Cerebellar nuclear complex (tissue), 1 donor: ENCODE measurements at regions not wholly inside any gene's neighbourhood (a gene's known extent, or its start where the extent isn't known, plus 50 kb on each side); places are given as distances from the start of the nearest gene placed in this dataset.
"Not testable (repeated sequence)": the region's sequence is repeated elsewhere in the genome, so short reads cannot be mapped to it uniquely, and the experiment has no call there.

Experiments used
- DNase-seq, 2 experiments: peaks; one replicate each; lab custom pipeline; 2025; lab: John Stamatoyannopoulos, UW

DNA sequence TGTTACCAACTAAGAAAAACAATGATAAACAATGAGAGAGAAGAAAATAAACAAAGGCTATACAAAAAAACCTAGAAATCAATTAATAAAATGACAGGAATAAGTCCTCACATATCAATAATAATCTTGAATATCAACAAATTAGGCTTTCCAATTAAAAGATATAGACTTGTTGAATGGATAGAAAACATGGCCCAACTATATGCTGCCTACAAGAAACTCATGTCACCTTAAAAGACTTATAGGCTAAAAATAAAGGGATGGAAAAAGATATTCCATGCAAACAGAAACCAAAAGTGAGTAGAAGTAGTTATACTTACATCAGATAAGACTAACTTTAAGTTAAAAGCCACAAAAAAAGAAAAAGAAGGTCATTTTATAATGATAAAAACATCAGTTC is 183.9 kb downstream of the MYRFL start:
- DNase-seq: no peak

DNA sequence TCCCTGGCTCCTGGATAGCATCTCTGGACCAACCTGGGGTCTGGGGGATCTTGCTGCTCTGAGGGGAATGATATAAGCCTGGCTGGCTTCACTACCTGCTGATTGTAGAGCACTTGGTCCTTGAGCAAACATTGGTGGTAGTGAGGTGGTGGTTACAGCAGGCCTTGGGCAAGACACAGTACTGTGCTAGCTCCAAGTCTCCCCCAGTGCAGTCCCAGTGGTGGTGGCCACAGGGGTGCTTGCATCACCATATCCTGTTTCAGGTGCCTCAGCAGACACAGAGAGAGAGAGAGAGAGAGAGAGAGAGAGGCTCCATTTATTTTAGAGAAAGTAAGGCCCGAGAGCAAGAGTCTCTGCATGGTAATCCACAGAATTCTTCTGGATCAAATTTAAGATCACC is 186.3 kb downstream of the MYRFL start:
- DNase-seq: no peak

- not testable (repeated sequence) for DNase-seq
These were observed 188.0 kb downstream of the MYRFL start for GRCh38 chr12:70013016-70013415.

GRCh38 chr12:70028515-70028914 is 203.5 kb downstream of the MYRFL start:
- DNase-seq: no peak

- no peak for DNase-seq
These were observed 203.9 kb downstream of the MYRFL start for GRCh38 chr12:70028918-70029317.

GRCh38 chr12:70031046-70031445 is 206.0 kb downstream of the MYRFL start:
- no peak for DNase-seq

- DNase-seq: no peak
These were observed 207.0 kb downstream of the MYRFL start for GRCh38 chr12:70032076-70032475.

GRCh38 chr12:70033310-70033709 is 208.3 kb downstream of the MYRFL start:
- DNase-seq: no peak

GRCh38 chr12:70040141-70040540 is 203.1 kb upstream of the CNOT2 start:
- no peak for DNase-seq

DNA sequence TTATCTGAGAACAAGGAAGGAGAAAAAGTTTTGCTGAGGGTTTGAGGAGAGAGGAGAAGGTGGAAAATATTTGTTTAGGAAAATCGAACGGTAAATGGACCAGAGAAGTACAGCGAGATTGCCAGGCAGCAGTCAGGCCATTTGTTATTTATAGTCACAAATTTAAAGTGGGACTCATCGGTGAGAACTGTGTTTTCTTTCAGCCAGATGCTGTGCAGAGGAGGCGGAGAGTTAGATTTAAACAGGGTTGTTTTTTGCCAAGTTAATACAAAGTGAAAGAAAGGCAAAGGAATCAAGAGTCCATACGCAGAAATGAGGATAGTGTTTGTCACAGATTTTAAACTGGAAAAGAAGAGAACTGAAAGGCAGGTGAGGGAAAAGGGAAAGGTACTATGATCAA is 200.6 kb upstream of the CNOT2 start:
- DNase-seq: no peak

GRCh38 chr12:70043490-70044138 is 199.6 kb upstream of the CNOT2 start:
- DNase-seq: no peak

DNA sequence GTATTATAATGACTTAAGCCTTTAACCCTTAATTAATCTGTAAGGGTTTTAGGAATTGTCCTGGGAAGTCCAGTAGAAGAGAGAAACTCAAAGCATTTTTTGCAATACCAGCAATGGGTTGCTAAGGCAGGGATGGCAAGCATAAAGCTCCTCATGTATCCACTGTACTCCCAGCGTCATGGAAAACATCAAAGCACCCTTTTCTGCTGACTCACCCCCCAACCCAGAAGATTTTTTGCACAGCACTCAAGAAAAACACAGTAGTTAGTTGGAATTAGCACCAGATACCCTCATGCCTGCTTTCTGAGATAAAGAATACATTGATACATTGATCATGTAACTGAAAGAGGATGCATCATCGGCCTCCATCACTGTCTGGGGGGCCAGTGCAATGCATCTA is 199.1 kb upstream of the CNOT2 start:
- no peak for DNase-seq

GRCh38 chr12:70045036-70045435 is 198.2 kb upstream of the CNOT2 start:
- no peak for DNase-seq

- no peak for DNase-seq
These were observed 197.7 kb upstream of the CNOT2 start for GRCh38 chr12:70045514-70045913.

- DNase-seq: no peak
These were observed 194.5 kb upstream of the CNOT2 start for GRCh38 chr12:70048521-70049250.

GRCh38 chr12:70049596-70050360 is 193.5 kb upstream of the CNOT2 start:
- DNase-seq: no peak

DNA sequence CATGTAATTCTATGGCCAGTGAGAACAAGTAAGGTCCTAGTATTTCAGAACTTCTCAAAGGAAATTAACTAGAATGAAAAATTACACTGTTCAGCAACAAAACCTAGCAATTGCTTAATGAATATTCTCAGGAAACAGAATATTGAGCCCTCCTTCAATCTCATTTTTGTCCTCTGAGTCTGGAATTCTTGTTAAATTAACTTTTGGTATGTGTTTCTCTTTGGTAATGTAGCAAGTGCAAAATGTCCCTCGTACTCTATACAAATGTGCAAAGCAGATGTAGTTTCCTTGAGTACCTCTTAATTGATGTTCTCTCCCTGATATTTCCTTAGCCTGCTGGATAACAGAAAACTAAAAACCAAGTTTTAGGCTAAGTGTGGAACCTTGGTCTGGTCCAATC is 190.8 kb upstream of the CNOT2 start:
- no peak for DNase-seq

GRCh38 chr12:70052931-70053497 is 190.2 kb upstream of the CNOT2 start:
- DNase-seq: no peak

- no peak for DNase-seq
These were observed 183.9 kb upstream of the CNOT2 start for GRCh38 chr12:70059373-70059772.

DNA sequence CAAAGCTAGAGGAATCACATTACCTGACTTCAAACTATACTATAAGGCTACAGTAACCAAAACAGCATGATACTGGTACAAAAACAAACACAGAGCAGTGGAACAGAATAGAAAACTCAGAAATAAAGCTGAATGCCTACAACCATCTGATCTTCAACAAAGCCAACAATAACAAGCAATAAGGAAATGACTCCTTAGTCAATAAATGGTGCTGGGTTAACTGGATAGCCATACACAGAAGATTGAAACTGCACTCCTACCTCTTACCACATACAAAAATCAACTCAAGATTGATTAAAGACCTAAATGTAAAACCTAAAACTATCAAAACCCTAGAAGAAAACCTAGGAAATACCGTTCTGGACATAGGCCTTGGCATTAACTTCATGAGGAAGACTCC is 182.6 kb upstream of the CNOT2 start:
- no peak for DNase-seq

DNA sequence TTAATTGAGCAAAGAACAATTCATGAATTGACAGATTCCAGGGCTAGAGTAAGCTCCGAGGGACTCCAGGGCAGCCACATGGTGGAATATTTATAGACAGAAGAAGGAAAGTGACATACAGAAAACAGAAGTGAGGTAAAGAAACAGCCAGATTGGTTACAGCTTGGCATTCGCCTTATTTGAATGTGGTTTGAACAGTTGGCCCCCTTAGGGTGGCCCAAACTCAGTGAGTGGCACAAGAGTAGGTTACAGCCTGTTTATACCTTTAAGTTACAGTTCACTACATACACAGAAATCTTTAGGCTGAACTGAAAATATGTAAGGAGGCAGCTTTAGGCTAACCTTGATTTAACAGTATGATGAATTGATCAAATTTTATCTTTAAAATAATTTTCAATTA is 174.5 kb upstream of the CNOT2 start:
- DNase-seq: no peak

DNA sequence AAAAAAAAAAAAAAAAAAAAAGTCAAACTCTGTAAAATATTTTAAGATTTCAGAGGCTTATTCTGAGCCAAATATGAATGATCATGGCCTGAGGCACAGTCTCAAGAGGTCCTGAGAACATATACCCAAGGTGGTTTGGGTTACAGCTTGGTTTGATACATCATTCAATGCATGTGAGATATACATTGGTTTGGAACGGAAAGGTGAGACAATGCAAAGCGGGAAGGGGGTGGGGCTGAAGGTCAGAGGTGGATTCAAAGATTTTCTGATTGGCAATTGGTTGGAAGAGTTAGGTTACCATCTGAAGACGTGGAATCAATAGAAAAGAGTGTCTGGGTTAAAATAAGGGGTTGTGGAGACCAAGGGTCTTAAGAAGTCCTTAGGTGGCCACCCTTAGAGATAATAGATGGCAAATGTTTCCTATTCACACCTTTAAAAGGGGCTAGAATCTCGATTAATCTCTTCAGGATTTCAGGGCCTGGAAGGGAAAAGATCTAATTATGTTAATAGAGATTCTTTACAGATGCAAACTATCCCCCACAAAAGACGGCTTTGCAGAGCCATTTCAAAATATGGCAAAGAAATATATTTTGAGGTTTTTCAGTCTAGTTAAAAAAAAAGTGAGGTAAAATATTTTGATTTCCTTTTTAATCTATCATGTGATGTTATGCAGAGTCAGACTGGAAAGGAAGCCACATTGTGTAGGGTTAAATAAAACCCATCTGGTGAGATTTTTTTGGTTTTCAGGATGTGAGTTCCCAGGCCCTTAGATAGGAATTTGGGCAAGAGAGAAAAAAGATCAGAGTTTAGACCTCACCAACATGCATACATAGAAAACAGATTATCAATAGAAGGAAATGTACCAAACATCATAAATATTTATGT is 173.8 kb upstream of the CNOT2 start:
- no peak for DNase-seq
